SHP77 treated with DMSO at 0.1 percent for 48 hours (cell line): ENCODE measurements at regions not wholly inside any gene's neighbourhood (a gene's known extent, or its start where the extent isn't known, plus 50 kb on each side); places are given as distances from the start of the nearest gene placed in this dataset.

Experiments
- DNase-seq: peaks from one replicate; lab custom pipeline; 2025; lab: John Stamatoyannopoulos, UW

DNA sequence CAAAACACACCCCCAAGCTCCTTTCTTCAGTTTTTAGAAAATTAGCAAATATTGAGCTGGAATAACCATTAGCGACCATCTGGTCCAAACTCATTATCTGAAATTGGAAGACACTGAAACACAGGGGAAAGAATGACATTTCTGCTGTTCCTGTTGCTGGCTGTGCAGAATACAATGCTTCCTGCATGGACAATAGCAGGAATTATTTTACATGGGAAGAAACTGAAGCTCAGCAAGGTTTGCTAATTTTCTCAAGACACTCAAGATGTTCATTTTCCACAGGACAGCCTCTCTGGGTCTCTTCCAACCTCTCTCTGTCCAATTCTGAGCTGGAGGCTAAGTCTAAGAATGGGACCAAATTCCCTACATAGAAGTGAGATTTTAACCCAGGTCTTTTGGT, 81.9 kb upstream of the TNS3 start:
- DNase-seq = no peak

GRCh38 chr7:47663213-47663612, 81.3 kb upstream of the TNS3 start:
- no peak for DNase-seq

DNA sequence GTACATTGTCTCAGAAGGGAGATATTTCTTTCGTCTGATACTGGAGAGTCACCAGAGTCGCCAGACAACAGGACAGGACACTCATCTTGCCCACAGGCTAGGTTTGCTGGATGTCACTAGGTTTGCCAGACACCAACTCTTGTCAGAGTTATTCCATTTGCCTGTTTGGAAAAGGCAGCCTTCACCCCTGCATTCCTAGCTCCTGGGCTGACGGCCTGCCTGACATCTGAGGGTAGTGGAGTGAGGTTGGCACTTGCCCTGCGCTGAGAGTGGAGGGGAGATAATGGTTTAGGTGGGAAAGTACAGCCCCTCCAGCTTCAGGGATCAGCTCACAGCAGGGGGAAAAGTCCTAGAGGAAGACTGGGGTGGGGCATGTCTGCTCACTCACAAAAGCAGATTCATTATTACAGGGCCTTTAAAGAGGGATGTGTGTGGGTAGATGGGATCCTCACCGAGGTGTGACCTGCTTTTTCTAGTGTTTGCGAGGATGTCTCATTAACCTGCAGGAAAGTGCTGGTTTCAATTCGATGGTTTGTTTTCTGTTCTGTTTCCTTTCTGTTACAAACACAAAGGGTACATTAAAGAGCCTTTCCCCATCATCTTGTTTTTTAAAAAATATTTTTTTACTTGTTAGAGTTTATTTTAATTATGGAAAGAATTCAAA, 79.3 kb upstream of the TNS3 start:
- DNase-seq = no peak

DNA sequence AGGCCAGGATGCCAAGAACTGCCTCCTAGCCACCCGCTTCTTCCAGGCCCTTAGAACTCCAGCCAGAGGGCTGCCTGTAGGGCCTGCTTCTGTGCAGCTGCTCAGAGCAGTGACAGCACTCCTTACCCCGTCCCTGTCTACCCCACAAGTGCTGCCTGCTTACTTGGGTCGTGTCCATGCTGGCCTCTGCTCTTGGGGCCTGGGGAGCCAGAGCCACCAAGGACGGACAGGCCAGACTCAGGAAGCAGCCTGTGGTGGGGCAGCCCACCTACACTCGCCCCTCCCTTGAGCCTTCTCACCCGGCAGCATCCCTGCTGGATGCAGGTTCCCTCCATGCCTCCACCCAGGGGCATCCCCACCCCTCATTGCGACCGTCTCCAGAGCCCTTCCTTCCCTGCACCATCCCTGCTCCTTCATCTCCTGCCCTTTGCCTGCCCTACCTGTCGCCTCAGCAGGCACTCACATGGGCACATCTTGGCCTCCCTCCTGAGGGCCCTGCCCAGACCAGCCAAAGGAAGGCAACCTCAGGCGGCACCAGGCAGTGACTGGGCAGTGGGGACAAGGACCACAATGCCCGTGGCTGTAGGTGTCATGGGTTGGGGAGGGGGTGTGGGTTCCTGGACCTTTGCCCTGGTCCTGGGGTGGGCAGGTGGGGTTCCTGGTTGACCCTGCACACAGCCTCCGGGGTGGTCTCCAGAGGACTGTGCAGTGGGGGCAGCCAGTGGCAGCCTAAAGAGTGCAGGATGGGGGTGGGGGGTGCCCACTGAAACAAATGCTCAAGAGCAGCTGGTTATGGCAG, 78.0 kb upstream of the TNS3 start:
- DNase-seq = no peak

DNA sequence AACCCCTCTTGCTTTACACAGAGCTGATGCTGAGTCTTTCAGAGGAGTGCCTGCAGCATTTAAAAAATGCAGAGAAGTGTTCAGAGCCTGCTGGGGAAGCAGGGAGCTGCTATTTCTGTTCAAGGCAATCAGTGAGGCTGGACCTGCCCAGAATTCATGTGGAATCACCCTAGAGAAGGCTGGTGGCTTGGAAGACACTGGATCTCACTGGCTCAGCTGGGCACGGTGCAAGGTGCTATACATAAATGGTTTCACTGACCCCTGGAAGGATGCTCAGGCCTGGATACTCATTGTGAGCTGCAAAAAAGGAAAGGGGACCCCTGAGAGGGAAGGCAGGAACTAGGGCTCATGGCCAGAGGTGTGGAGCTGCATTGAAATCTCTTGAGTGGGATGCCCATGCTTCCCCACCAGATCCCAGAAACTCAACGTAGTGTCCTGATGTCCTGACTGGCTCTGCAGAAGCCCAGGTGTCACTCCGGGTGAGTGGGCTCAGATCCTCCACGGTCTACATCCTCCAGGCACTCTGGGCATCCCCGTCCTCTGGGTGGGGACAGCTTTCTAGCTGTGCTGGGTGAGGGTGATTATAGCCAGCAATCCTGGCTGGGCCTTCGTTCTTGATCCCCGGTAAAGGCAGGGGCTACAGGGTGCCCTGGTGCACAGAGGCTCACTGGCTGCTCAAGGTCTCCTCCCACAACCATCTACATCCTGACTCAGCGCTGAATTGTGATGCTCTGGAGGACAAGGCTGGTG, 77.2 kb upstream of the TNS3 start:
- no peak for DNase-seq

DNA sequence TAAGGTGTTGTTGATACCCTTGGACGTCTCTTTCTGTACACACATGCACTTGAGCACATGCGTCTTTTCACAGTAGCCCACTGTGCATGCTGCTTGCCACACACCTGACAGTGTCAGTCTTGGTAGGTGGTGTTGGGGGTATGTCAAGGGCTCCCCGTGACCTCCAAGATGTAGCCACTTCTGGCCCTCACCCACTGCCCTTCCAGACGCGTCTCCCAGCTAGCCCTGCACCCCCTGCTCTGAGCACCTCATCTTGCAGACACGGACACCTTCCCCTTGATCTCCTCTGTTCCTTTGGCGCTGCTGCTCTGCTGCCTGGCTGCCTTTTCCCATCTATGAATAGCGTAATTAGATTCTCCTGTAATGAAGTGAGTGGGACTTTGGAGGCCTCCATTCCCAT, 75.2 kb upstream of the TNS3 start:
- DNase-seq = no peak

GRCh38 chr7:47654672-47655298, 72.9 kb upstream of the TNS3 start:
- no peak for DNase-seq

DNA sequence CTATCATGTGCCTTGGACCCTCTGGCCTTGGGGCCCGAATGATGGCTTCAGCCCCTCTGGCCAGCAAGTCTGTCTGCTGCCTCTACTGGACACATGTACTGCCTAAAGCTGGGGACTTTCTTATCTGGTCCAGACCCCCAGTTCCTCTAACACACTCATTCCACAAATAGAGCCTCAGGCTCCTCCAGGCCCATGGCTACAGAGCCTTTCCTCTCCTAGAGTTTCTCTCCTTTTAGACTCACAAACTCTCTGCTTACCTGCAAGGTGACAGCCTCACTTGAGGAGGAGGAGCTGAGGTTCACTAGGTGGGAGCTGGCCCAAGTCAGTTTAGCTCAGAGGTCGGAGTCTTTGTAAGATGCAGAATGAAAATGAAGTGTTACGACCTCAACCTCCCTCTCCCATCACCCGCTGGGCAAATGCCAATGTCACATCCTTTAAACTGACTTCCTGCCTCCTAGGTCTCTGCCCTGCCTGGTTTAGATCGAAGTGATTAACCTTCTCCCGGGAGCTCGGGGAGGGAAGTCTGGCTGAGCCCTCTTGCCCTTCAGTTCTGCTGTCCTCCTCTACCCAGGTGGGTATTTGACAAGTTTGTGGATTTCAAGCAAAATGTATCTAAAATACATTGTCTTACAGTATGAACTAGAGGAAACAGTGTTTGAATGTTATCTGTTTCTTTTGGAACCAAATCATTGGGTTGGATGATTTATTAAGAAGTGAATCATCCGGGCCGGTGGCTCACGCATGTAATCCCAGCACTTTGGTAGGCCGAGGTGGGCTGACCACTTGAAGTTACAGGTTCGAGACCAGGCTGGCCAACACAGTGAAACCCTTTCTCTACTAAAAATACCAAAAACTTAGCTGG, 71.9 kb upstream of the TNS3 start:
- DNase-seq = no peak

GRCh38 chr7:47652591-47652990, 70.7 kb upstream of the TNS3 start:
- no peak for DNase-seq

GRCh38 chr7:47651355-47652317, 69.7 kb upstream of the TNS3 start:
- DNase-seq = no peak

DNA sequence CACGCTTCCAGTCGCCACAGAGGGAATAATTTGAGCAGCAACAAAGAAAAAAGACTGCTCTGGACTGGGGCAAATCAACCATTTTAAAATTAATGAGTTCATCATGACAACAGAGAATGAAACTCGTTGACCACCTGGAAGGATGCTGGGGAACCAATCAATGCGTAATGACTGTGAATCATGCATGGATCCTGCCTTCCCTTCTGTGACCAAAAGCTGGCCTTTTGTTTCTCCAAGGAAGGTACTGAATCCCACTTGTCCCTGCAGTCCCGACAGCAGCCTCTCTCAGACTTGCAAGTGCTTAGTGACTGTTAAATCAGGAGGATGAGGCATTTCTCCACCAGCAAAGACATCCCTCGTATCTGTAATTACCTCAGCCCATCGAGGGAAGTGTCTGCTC, 68.0 kb upstream of the TNS3 start:
- no peak for DNase-seq

GRCh38 chr7:47648275-47648925, 66.5 kb upstream of the TNS3 start:
- no peak for DNase-seq

GRCh38 chr7:47647918-47648250, 66.0 kb upstream of the TNS3 start:
- DNase-seq = no peak

GRCh38 chr7:47647181-47647917, 65.4 kb upstream of the TNS3 start:
- DNase-seq = peak; percentile 8

GRCh38 chr7:47643716-47644400, 61.9 kb upstream of the TNS3 start:
- DNase-seq = no peak

DNA sequence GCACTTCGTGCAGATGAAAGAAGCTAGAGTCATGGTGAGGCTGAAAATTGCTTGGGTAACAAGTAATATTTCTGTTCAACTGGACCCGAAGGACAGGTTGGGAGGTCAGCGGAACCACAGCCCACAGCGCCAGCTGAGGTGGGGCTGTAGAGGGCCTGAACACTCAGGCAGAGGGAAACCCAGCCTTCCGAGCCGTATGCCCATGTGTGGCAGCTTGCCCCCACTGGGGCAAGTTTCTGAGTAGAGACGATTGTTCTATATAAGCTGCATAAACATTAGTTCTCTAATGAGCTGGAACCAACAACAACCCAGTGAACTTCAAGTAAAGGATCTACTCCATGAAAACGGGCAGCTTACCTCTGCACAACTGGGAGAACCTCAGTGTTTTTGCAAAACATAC, 58.4 kb upstream of the TNS3 start:
- DNase-seq = no peak

- DNase-seq = no peak
Observed at GRCh38 chr7:47639495-47640110, 57.7 kb upstream of the TNS3 start.

GRCh38 chr7:47638679-47639315, 56.9 kb upstream of the TNS3 start:
- no peak for DNase-seq
